ENCODE measurements at regions not wholly inside any gene's neighbourhood (a gene's known extent, or its start where the extent isn't known, plus 50 kb on each side); places are given as distances from the start of the nearest gene placed in this dataset.

DNA sequence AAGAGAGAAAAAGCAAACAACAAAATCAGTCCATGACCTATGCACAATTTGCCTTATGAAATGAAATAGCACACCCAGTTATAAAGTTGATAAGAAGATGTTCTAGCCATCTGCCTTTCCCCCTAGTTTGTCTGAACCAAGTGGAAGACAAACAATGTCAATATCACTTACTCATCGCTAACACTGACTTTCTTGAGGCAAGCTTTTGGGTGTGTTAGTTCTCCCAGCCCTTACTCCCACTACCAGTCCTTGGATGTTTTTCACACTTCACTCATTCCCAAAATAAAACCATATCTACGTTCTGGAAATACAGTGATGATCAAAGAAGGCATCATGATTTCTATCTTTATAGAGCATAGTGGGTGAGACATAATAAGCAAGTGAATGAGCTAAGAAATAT, 393.8 kb downstream of the PCDH20 start:
- no peak for DNase-seq

DNA sequence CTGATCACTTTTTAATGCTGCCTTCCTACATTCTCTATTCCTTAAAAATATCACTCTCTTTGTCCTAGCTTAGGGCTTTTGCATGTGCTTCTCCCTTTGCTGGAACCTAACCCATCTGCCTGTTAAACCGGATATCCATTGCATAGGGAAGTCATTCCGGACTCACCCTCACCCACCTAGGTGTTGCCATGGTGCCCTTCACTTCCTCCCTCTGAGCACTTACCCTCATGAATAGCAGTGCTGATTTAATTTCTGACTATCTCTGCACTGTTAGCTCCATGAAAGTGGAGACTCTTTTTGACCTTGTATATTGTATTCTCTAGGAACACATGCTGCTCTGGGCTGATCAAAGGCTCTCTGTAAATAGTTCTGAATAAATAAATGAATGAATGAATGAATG, 401.9 kb downstream of the PCDH20 start:
- DNase-seq: no peak

DNA sequence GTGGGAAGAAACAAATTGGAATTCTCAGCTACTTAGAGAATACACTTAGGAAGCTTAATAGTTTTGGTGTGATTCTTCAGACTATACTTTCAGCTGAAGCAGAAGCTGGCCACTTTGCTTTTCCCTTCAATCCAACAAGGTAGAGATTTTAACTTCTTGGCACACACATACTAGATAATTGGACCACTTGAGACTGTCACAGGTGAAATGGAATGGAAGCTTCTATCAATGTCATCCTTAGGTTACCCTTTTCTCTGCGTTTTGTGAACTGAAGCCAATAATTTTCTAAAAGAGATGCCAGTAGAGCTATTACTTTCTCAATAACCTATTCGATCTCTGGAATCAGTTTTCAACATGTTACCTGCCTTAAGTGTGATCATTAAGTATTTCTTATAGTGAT, 405.3 kb downstream of the PCDH20 start:
- DNase-seq: no peak

DNA sequence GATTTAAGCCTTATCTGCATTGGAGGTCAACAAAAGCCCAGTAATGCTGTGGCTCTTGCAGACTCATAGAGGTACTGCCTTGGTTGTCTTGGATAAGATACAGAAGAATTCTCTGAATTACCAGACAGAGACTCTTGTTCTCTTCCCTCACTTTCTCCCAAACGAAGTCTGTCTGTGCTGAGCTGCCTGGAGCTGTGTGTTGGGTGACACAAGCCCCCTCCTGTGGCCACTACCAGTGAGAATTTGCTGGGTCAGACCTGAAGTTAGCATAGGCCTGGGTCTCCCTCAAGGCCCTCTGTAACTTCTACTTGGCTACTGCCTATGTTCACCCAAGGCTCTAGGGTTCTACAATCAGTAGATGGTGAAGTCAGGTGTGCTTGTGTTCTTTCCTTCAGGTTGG, 413.0 kb downstream of the PCDH20 start:
- no peak for DNase-seq

DNA sequence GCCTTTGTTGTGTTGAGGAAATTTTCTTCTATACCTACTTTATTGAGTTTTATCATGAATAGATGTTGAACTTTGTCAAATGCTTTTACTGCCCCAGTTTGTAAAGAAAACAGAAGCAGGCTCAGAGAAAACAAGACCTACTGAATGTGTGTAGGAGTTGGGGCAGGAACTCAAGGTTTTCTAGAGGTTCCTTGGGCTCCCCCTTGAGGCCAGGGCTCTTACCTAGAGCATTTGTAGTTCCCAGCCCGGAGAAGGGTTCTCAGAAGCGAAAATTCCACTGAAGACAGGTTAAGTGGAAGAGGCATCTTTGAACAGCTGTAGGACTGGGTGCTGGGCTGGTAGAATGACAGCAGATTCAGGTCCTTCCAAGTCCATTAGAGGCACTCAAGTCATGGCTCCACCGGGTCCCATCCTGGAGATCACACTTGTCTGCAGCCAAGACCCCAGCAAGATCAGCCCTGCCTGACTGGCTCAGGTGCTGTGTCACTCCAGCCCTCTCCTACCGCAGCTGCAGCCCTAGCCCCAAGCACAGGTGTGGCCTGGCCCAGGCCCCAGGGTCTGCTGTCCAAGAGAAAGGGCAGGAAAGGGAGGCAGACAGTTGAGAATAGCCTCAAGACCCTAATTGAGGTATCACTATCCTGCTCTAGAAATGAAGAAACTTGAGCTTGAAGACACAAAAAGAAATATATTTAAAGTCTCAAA, 425.5 kb downstream of the PCDH20 start:
- no peak for DNase-seq

DNA sequence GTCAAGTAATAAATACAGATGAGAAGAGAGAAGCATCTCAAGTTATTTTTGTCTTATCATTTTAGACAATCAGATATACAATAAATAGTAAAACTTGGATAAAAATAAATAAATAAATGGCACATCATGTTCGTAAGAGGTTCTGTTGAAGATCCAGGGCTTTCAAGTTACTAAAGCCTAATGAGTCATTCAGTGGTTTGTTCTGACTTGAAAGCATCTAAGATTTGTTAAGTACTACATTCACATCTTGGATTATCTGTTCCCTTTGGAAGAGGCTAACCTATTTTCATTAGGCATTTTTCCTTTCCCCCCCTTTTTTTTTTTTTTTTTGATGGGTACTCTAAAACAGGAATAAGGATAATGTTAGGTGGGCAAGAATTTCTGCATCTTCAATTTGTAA, 429.3 kb downstream of the PCDH20 start:
- DNase-seq: no peak

DNA sequence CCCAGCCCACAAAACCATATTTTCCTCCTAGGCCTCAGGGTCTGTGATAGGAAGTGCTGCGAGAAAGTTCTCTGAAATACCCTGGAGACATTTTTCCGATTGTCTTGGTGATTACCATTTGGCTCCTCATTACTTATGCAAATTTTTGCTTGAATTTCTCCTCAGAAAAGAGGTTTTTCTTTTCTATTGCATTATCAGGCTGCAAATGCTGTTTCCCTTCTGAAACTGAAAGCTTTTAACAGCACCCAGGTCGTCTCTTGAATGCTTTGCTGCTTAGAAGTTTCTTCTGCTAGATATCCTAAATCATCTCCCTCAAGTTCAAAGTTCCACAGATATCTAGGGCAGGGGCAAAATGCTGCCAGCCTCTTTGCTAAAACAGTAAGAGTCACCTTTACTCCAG, 434.2 kb downstream of the PCDH20 start:
- DNase-seq: no peak

DNA sequence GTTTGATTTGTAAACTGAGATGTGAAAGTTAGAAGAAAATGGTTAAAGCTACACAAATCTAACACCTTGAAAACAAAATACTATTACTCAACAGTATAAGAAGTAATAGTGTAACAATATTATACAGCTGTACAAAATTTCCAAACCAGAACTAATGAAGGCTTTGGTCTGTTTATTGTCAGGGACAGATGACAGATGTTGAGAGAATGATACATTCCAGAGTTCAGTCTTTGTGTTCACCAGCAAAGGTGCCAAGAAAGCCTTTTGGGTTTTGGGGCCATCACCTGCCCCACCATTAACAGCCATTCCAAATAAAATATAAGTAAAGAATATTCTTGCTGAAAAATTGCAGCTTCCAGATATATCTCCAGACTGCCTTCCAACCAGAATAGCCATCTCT, 439.3 kb downstream of the PCDH20 start:
- DNase-seq: no peak

DNA sequence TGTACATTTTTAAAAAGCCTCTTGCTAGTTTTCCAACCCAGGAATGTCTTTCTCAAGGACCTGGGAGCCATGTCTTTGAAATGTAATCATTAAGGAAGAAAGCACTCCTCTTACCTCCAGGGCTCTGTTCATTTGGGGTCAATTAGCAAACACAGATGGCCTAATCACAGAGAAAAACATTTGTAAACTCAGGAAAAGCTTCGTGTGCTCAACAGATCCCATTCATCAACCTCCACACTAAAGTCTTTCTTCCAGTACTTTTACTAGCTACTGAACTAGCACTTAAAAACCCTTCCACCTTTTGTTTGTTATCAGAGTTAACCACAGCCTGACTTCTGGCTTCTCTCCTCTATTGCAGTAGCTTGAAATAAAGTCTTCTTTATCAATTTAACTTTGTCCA, 441.4 kb downstream of the PCDH20 start:
- DNase-seq: no peak

DNA sequence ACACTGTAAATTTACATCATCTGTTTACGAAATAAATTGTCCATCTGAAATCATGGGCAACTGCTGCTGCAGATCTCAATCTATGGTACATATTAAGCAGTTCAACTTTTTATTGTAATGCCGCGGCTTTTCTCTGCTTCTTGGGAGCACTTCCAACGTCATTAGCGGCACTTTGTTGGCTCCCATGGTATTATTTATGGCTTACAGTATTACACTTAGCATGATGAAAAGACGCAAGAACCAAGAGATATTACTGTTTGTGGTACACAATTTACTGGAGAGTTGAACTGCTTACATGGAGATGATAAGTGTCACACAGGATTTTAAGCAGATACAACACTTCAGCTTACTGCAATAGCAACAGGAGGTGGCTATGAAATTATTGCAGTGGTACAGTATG, 442.1 kb downstream of the PCDH20 start:
- no peak for DNase-seq

DNA sequence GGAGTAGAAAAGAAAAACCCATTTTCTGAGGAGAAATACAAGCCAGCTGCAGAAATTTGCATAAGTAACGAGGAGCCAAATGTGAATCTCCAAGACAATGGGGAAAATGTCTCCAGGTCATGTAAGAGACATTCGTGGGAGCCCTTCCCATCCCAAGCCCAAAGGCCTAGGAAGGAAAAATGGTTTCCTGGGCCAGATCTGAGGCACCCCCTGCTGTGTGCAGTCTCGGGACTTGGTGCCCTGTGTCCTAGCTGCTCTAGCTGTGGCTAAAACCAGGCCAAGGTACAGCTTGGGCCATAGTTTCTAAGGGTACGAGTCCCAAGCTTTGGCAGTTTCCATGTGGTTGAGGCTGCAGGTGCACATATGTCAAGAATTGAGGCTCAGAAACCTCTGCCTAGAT, 444.9 kb downstream of the PCDH20 start:
- DNase-seq: no peak

DNA sequence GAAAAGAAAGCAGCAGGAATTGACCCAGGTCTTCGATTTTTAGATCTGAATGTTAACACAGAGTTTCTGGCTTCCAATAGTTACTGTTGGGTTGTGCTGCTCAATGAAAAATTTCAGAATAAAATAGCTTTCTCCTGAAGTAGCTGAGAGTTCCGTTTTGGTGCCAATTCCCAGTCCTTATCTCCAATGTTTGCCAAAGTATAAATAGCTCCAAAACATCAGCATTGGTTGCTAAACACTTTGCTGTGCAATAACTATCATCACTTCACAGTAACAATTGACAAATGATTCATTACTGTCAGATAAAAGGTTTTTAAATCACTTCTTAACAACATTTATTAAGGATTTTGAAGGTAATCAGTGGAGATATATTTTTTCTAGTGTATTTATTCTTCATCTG, 446.0 kb downstream of the PCDH20 start:
- DNase-seq: no peak

DNA sequence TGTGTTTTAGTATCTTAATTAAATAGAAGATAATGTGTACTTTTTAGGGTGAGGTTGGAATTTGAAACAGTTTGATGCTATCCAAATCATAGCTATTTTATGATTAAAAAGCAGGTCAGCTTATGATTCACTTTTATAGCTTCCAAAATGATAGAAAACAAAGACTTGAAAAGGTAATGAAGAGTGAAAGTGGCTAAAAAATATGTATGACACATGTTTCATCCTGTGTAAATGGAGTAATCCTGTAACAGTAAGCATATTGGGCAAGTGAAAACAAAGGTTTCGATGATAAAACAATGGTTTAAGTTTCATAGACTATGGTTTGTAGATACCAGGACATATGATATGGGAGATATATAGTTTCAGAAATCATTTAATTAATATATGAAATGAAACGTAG, 456.2 kb downstream of the PCDH20 start:
- no peak for DNase-seq

DNA sequence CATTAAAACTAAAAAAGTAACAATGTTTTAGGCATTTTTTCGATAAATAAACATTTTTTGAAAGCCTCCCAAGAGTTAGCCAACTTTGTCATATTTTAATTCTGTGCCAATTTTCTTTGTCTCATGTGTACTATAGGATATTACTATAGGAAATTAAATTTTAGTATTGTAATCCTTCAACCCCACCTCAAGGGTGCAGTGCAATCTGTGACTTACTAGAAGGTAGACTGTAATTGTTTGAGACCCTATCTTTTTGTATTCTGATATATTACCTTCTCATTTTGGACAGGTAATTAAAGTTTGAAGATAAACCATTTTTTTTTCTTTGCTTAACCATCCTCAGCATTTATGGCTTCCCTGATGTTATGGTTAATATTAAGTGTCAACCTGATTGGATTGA, 457.8 kb downstream of the PCDH20 start:
- no peak for DNase-seq

DNA sequence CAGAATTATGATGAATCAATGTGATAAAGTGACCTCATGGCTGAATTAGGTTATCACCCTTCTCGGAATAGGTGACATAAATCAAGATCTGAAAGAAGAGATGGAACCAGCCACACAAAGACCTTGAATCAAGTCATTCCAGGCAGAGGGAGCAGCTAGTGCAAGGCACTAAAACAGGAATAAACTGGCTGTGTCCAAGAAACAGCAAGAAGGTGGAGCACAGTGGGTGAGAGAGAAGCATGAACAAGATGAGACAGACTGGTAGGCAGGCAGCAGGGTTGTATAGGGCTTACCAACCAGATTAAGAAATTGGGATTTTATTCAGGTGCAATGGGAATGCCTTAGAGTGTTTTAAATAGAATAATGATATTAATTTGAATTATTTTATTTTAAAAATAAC, 470.3 kb downstream of the PCDH20 start:
- no peak for DNase-seq

DNA sequence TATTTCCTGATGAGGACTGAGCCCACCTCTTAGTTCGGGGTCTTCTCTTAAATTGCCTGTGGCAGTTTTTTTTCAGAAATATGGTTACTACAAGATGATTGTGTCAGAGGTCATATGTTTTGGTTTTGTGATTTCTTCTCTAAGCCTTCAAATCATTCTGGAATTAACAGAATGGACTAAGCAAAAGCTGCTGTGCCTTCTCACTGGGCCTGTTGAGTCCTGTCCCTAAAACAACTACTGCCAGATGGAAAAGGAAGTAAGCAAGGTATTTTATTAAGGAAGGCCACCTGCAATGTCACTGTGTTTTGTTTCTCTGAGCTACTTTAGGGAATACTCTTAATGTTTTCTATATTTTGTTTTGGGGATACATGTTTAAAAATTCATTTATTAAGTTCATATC, 470.8 kb downstream of the PCDH20 start:
- DNase-seq: no peak

DNA sequence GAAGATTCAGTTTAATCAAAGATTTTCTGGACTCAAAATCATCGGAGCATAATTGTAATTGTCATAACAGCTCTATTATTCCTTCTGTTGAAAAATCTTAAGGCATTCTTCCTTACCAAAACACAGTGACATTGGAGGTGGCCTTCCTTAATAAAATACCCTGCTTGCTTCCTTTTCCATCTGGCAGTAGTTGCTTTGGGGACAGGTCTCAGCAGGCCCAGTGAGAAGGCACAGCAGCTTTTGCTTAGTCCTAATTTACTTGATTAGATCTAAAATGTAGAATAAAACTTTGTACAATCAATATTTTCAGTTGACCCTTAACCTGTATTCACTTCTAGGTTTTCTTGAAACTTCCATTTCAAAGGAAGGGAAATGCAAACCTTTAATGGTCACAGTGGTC, 471.6 kb downstream of the PCDH20 start:
- DNase-seq: no peak

DNA sequence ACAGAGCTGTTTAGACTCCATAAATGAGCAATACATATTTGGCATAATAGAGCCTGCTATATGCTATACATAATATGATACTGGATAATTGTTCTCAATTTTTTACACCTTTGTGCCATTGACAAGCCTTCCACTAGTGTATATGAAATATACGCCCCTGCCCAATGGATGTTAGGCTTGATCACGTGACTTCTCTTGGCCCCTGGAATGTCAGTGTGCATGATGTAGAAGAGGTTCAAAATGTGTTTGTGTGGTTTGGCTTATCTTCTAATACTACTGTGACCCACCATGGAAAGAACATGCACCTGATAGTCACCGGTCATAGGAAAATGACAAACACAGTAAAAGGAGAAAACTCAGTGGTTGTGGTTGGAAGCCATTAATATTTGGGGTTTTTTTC, 479.4 kb downstream of the PCDH20 start:
- DNase-seq: no peak

DNA sequence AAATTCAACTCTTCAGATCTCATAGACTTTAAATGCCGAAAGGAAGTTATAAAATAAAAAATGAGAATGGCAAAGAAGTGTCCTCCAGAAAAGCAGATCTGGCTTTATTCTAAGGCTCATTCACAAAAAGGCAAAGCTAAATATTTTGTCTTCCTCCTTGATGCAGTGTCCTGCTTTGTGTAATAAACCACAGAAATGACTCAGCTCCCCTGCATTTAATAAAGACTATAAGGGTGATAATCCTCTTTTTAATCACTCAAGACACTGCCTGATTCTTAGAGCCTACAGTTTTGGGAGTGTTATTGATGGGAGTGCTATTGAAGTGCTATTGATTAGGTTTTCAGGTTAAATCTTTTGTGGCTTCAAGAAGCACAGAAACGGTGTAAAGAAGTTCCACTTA, 482.0 kb downstream of the PCDH20 start:
- no peak for DNase-seq

DNA sequence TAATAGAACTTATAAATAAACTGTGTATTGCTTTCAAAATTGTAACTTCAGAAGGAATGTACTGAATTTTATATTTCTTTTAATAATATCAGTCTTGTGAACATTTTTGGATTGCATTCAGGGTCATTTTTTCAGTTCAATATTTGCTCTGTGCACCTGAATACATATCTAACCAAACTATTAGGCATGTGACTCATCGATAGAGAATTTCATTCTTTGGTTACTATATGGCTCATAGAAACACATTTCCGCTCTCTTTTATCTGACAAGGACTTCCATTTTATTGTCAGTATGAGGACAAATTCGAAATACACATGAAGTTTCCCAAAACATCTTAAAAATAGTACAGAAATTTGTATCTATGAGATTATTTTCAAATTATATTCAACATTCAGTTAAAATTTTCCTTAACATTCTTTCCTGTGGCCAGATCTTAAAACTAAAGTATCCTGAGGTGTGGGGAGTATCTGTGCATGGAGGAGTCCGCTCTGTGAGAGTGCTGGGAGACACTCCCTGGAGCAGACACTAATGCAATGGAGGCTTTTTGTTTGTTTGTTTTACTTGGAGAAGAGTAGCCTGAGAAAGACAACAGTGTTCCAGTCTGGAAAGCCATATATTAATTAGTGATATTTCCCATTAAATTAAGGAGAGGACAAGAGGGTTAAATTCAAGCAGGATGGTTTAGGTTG, 483.6 kb downstream of the PCDH20 start:
- no peak for DNase-seq

DNA sequence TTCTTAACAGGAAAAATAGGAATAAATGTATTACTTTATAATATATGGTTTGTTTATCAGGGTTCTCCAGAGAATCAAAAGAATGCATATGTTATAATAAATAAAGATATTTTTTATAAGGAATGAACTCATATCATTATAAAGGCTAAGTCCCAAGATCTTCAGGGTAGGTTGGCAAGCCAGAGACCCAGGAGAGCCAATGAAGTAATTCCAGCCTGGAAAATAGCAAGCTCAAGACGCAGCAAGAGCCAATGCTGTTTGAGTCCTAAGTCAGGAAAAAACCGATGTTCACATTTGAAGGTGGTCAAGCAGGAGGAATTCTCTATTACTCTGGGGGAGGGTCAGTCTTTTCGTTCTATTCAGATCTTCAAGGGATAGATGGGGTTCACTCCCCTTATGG, 490.0 kb downstream of the PCDH20 start:
- no peak for DNase-seq

DNA sequence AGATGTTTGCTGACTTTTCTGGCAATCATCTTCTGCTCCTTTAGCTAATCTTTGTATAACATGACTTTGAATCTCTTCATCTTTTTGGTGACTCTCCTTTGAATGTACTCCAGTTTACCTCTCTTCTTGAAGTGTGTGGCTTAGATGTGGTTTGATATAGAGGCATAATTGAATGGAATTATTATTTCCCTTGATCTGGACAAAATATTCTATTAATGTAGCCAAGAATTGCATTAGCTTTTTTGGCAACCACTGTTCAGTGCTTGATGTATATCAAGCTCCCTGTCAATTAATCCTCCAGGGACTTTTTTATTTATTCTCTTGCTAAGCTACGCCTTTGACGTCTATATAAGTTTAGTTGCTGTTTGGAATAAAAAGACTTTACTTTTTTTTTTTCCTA, 490.8 kb downstream of the PCDH20 start:
- DNase-seq: no peak

DNA sequence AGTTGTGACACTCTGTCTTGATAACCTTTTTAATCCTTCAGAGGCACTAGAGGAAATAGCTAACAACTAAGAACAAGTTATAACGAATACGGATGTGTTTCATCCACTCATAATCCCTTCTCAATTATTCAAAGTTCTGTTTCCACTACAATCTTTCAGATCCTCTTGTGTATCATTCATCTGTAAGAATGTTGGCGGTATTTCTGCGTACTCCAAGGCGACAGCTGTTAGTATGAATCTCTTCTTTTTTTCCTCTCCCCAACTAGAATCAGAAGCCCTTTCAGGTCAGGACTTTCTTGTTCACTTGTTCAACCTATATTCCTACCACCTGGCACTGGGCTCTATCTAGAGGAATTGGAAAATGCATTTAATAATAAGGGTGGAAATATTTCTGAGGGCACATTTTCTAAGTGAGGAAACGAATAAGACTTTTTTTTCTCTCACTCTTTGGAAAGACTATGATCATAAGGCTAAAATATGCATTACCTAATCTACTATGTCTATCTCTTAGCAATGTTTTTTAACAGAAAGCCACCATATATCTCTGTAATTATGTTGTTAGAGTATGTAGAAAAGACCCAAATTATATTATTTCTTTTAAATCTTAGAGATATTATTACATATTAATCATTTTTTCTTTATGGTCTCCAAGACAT, 492.9 kb downstream of the PCDH20 start:
- peak; percentile 57 for DNase-seq

DNA sequence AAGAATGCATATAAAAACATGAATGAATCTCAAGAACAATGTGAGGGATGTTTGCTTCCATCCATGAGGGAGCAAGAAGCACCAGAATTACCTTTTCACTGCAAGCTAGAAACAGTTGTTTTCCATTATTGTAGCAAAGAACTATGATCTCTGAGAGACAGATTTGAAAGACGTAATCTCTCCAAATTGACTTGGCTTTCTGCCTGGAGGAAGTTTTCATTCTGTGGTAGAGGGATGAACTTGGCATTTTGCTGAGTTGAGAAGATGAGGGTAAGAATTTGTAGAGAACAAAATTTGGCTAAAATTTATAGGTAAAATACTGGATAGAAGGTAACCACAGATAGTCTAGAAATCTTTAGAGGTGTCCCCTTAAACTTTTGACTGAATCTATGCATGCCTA, 496.8 kb downstream of the TDRD3 start:
- no peak for DNase-seq

Data from hindlimb muscle (tissue), 1 donor.